SIG-M5 treated with dmso at 0.1 percent for 504 hours (cell line): ENCODE measurements at regions not wholly inside any gene's neighbourhood (a gene's known extent, or its start where the extent isn't known, plus 50 kb on each side); places are given as distances from the start of the nearest gene placed in this dataset.
"Not testable (repeated sequence)": the region's sequence is repeated elsewhere in the genome, so short reads cannot be mapped to it uniquely, and the experiment has no call there.

ENCODE experiments used
- DNase-seq: peaks from one replicate; lab custom pipeline; 2025; ENCODE audit not compliant: unreplicated experiment; lab: John Stamatoyannopoulos, UW

DNA sequence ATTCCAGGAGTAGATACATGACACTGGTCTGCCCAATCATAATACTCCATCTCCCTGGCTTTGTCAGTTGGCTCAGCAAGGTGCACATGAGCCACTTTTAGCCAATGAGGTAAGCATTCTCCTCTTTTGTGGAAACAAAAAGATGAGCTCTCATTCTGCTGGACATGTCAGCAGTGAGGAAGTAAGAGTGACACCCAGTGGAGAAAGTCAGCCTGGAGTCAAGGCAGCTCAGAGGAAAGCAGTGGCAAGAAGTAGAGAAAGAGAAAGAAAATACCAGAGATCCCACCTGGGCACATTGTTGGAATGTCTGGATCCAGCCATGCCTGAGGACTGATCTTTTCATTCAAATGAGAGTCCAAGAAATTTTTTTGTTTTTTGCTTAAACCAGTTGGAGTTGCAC is 496.9 kb upstream of the C16orf82 start:
- DNase-seq, result peak; percentile 12

DNA sequence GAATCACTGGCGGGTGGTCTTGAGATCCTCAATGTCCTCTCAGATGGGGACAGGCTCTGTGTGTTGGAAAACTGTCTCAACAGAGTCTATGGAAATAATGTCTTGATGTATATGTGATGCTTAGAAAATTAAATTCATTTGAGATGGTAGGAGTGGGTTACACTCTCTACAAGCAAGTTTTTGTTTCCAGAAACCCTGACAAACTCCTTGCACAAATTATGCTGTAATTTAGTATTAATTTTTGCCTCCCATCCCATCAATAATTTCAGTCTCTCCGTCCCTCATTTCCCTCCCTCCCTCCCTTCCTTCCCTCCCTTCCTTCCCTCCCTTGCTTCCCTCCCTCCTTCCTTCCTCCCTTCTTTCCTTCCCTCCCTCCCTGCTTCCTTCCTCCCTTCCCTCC is 488.0 kb upstream of the C16orf82 start:
- DNase-seq, result no peak

GRCh38 chr16:26583803-26584202 is 482.9 kb upstream of the C16orf82 start:
- DNase-seq, result no peak

- no peak for DNase-seq
Measured at GRCh38 chr16:26593700-26594099, 473.0 kb upstream of the C16orf82 start.

- no peak for DNase-seq
Measured at GRCh38 chr16:26594666-26595065, 472.1 kb upstream of the C16orf82 start.

GRCh38 chr16:26595199-26595598 is 471.5 kb upstream of the C16orf82 start:
- DNase-seq, result no peak

DNA sequence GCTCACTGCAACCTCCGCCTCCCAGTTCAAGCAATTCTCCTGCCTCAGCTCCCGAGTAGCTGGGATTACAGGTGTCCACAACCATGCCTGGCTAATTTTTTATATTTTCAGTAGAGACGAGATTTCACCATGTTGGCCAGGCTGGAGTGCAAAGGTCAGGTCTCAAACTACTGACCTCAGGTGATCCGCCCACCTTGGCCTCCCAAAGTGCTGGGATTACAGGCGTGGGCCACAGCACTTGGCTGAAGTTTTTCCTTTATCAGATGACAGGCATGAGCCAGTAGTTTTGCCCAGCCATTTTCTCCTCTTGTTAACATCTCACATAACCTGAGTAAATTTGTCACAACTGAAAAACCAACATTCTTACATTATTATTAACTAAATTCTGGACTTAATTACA is 470.7 kb upstream of the C16orf82 start:
- not testable (repeated sequence) for DNase-seq

DNA sequence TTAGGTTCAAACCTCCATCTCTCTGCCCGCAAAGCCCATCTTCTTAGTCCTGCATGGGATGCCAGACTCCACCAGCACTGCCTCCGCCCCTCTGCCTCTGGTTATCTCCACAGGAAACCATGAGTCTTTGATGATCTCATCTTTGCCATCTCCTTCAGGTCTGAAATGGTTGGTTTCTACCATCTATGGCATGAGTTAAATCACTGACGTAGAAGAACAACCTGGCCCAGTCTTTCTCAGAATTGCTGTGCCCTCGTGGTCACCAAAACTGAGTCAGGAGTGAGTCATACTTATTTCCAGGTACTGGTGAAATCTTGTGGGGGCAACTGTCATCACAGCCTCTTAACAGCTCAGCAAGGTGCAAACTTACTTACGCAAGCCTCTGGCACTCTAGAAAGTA is 468.7 kb upstream of the C16orf82 start:
- no peak for DNase-seq

DNA sequence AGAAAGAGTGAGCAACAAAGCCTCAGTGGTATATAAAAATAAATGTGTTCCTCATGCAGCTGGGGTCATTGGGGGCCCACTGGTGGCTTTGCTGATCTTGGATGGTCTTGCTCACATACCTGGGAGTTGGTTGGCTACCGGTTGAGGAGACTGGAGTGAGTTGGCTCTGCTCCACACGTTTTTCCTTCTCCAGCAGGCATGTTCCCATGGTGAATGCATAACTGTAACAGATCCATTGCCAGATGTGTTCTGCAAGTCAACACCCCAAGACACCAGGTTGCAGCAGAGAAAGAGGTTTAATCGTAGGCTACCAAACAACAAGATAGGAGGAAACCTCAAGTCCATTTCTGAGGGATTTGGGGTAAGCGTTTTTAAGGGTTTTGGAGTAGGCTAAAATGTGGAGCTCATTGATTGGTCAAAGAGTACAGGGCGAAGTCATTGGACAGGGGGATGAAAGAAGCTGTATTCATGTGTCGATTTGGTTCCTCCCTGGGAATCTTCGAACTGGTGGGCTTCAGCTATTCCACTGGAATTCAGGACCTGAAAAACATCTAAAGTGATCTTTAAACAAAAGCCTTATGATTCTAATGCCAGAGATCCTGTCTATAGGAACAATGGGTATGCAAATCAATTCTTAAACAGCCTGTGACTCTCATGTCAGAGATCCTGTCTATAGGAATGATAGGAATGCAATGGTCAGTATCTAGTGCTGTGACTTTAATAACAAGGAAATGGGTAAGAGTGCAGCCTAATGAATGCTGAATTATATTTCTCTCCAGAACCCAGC is 467.5 kb upstream of the C16orf82 start:
- DNase-seq, result no peak

- no peak for DNase-seq
Measured at GRCh38 chr16:26599785-26600104, 467.0 kb upstream of the C16orf82 start.

DNA sequence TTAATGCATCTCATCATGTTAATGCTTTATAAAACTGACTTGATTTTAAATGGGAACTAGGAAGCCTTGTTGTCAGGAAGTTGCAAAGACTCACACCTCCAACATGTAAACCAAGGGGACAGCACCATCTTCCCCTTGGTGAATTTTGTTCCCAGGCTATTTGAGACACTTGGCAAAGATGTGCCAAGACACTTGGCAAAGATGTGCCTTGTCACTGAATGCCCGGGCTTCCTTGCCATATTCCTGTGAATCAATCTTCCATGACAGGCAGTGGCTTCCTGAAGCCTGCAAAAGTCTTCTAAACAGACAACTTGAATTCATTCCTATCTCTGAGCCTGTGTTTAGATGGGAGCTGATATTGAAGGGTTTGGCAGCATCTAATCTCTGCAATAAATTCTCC is 465.4 kb upstream of the C16orf82 start:
- DNase-seq, result no peak

DNA sequence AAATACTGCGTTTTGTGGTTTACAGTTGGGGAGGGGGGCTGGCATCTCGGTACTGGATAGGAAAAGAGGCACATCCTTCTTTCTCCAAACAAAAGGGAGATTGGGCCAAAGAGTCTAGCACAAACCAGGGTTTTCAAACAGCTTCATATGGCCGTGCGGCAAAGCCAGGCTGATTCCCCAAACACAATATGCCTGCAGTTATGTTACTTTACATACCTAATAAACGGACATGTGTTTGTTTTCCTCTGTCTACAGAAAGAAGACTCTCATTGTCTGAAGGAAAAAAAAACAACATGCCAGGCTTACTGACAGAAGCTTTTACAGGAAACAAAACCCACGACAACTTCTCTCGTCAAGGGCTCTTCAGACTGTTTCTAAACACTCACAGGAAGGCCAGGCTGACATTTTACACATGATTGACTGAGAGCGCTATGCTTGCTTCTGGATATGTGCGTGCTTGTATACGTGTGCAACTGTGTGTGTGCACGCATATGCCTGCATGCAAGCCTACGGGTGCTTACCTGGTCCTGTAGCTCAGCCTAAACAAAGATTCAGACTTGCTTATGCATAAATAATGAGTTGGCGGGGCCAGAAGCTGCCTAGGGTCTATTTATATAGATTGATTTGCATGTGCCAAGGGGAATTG is 461.0 kb upstream of the C16orf82 start:
- no peak for DNase-seq

- DNase-seq, result no peak
Measured at GRCh38 chr16:26606381-26607150, 460.2 kb upstream of the C16orf82 start.

DNA sequence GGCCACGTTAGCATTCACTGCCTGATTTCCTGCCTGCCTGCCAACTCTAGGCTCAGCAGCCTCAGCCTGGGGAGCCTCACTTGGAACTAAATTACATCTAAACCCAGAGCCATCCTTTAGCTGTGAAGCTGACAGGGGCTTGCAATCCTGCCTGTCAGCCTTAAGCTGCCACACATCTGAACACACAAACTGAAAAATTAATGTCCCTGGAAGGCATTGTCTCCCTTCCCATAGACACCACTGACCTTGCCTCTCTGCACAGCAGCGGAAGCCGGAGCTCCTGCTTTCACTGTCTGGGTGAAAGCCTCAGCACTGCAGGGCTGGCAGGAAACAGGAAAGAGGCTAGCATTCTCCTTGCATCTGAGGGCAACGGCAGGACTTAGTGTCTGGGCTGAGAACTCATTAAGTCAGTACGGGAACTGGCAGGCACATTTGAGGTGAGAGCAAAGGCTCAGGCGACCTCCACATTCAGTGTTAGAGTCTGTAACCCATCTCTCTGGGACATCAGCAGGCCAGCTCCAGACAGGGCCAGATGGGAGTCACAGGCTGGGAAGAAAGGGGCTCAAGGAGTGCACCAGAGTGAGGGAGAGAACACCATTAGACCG is 452.4 kb upstream of the C16orf82 start:
- DNase-seq, result no peak

DNA sequence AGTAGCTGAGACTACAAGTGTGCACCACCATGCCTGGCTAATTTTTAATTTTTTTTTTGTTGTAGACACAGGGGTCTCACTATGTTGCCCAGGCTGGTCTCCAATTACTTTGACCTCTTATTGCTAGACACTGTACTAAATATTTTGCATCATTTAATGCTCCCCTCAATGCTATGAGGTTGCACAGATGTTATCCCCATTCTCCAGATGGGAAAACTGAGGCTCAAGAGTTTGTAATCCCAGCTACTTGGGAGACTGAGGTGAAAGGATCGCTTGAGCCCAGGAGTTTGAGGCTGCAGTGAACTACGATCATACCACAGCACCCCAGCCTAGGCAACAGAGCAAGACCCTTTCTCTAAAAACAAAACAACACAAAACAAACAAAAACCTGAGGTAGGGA is 443.3 kb upstream of the C16orf82 start:
- DNase-seq, result no peak

GRCh38 chr16:26627958-26628357 is 438.8 kb upstream of the C16orf82 start:
- no peak for DNase-seq

GRCh38 chr16:26631365-26631764 is 435.4 kb upstream of the C16orf82 start:
- DNase-seq, result not testable (repeated sequence)

- DNase-seq, result no peak
Measured at GRCh38 chr16:26642047-26642664, 424.6 kb upstream of the C16orf82 start.

GRCh38 chr16:26643519-26643918 is 423.2 kb upstream of the C16orf82 start:
- DNase-seq, result no peak

- DNase-seq, result no peak
Measured at GRCh38 chr16:26644912-26645543, 421.7 kb upstream of the C16orf82 start.

DNA sequence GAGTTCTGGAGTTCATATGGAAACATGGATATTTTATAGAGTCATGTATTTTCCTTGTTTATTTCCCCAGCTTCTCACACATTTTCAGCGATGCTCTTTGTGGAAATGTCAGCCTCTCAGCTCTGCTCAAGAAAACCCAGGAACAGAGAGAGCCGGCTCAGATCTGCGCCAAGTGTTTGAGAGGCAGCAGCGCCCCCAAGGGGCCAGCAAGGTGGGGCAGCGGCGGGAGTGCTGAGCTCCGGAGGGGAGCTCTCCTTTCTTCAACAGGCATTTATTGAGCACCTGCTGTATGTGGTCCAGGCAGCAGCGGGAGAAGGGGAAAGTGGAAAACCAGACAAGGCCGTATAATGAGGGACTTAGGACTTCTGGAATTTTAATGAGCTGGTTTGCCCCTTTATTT is 421.1 kb upstream of the C16orf82 start:
- no peak for DNase-seq
